Dendritic cell treated with granulocyte-macrophage colony-stimulating factor and Interleukin-4, amounts not matched to agents 40 ng/mL and 50 ng/mL, for 4 days (primary cell): ENCODE measurements at regions not wholly inside any gene's neighbourhood (a gene's known extent, or its start where the extent isn't known, plus 50 kb on each side); places are given as distances from the start of the nearest gene placed in this dataset.

Experiments
- H3K27ac Mint-ChIP-seq: one replicate; pipeline ENCODE4 v1.8.0; 2022; ENCODE audit warnings: mild to moderate bottlenecking, mixed read lengths
- H3K27me3 Mint-ChIP-seq: one replicate; pipeline ENCODE4 v1.8.0; 2022; ENCODE audit warnings: mild to moderate bottlenecking, mixed read lengths
- H3K36me3 Mint-ChIP-seq: one replicate; pipeline ENCODE4 v1.8.0; 2022; ENCODE audit warnings: low read depth, mixed read lengths
- H3K4me1 Mint-ChIP-seq: one replicate; pipeline ENCODE4 v1.8.0; 2022; ENCODE audit warnings: low read depth, mixed read lengths
- H3K4me3 Mint-ChIP-seq: one replicate; pipeline ENCODE4 v1.8.0; 2022; ENCODE audit warnings: mild to moderate bottlenecking, moderate library complexity, mixed read lengths
- H3K9me3 Mint-ChIP-seq: one replicate; pipeline ENCODE4 v1.8.0; 2022; ENCODE audit warnings: mixed read lengths
- intact Hi-C: fragments of 100-400 bp; cut with micrococcal nuclease; formaldehyde crosslinking; loops from one replicate; pipeline ENCODE4 v1.15.0; 2022

- intact Hi-C loops: no loop called here
- Mint-ChIP-seq H3K9me3 (no peaks in the 10 kb centered on the region), H3K27me3 (peaks cover 20% of the 10 kb centered on the region), H3K4me3 (no peak overlapping the region), H3K36me3 (no peaks in the 10 kb centered on the region), H3K27ac (no peak overlapping the region), H3K4me1 (no peaks in the 10 kb centered on the region)
Measured at GRCh38 chrX:9191392-9191791, 157.5 kb upstream of the FAM9B start.

GRCh38 chrX:9195199-9195880 is 161.4 kb upstream of the FAM9B start:
- Mint-ChIP-seq H3K4me3 (no peak overlapping the region), H3K9me3 (no peaks in the 10 kb centered on the region), H3K36me3 (no peaks in the 10 kb centered on the region), H3K27ac (no peak overlapping the region), H3K27me3 (peaks cover 15% of the 10 kb centered on the region), H3K4me1 (no peaks in the 10 kb centered on the region)
- intact Hi-C loops: no loop called here

DNA sequence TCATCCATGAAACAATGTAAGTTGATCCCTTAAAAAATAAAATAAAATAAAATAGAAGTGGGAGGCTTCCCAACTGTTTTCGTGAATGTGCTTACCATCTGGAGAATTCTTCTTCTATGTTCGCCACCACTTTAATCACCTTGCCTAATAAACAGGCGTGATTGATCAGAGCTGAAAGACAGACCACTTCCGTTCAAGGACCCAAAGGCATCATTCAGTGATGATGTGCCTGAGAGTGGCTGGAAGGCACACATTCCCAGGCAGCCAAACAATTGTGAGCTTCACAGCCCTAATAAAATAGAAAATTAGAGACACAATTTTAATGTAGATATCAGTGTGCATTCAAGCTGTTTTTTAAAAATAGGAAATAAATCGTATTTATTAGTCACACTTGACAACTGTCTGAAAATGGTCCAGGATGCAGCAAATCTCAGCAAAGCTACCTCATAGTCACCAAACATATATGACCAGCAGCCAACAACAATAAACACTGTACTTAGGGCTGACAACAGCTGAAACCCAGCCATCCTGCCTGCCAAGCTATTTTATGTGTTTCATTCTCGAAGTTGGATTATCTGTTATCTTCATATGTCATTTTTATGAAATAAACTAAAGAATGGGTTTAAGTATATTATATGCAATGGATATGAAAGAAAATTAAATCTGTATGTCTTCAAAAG is 163.2 kb upstream of the FAM9B start:
- no peak overlapping the region for H3K4me3 Mint-ChIP-seq
- no peaks in the 10 kb centered on the region for H3K36me3 Mint-ChIP-seq
- H3K4me1 Mint-ChIP-seq: no peaks in the 10 kb centered on the region
- no peak overlapping the region for H3K27ac Mint-ChIP-seq
- H3K9me3 Mint-ChIP-seq: no peaks in the 10 kb centered on the region
- intact Hi-C loops: no loop called here
- H3K27me3 Mint-ChIP-seq: peaks cover 15% of the 10 kb centered on the region

DNA sequence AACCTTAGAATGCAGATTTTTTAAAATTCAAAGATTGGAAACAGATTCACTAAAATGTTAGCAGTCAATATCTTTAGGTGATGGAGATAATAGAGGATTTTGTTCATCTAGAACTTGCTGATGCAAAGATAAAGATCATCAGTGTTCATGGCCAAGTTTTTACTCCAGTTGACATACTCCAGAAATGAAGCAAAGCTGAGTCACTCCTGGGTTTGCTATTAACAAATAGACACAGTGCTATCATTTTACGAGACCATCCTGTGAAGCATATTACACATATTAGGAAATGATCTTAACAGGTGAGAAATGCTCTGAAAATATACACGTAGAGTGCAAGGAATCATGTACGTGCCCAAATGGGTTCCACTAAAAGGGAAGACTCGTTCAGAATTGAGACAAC is 170.6 kb upstream of the FAM9B start:
- intact Hi-C loops: no loop called here
- Mint-ChIP-seq H3K4me3 (no peak overlapping the region), H3K27ac (no peak overlapping the region)

DNA sequence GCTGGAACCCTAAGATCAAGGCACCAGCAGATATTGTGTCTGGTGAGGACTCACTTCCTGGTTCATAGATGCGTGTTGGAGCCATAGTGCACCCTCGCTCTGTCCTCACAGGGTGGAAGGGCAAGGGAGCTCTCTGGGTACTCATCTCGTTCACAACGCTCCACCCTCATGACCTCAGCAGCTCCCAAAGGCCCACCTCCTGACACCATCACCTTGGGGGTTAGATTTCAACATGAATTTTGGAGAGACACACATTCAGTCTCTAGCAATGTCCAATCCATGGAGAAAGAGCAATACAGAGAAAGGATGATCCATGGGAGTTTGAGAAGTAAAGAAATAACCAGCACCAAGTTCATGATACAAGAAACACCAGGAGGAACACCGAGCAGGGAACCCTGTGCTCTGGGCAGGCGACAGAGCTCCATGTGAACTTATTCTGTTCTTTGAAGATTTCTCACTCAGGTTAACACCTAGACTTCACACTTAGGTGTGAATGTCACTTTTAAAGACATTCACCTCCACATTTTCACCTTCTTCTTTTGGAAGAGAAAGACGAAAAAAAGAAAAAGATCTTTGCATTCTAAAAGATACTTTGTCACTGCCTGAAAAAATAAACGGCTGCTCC is 171.8 kb upstream of the FAM9B start:
- peaks cover 22% of the 10 kb centered on the region for H3K27me3 Mint-ChIP-seq
- no peaks in the 10 kb centered on the region for H3K9me3 Mint-ChIP-seq
- no peaks in the 10 kb centered on the region for H3K36me3 Mint-ChIP-seq
- H3K4me1 Mint-ChIP-seq: no peaks in the 10 kb centered on the region
- intact Hi-C loops: no loop called here
- H3K27ac Mint-ChIP-seq: no peak overlapping the region
- H3K4me3 Mint-ChIP-seq: no peak overlapping the region

More for the DNA sequence above, 170.6 kb upstream of the FAM9B start:
- Mint-ChIP-seq H3K4me1 (no peaks in the 10 kb centered on the region), H3K36me3 (no peaks in the 10 kb centered on the region), H3K27me3 (peaks cover 18% of the 10 kb centered on the region), H3K9me3 (no peaks in the 10 kb centered on the region)

- Mint-ChIP-seq H3K9me3 (peaks cover 7% of the 10 kb centered on the region), H3K27me3 (peaks cover 23% of the 10 kb centered on the region), H3K4me1 (no peaks in the 10 kb centered on the region), H3K27ac (no peak overlapping the region), H3K4me3 (no peak overlapping the region), H3K36me3 (no peaks in the 10 kb centered on the region)
- intact Hi-C loops: no loop called here
Measured at GRCh38 chrX:9207142-9207541, 173.2 kb upstream of the FAM9B start.

DNA sequence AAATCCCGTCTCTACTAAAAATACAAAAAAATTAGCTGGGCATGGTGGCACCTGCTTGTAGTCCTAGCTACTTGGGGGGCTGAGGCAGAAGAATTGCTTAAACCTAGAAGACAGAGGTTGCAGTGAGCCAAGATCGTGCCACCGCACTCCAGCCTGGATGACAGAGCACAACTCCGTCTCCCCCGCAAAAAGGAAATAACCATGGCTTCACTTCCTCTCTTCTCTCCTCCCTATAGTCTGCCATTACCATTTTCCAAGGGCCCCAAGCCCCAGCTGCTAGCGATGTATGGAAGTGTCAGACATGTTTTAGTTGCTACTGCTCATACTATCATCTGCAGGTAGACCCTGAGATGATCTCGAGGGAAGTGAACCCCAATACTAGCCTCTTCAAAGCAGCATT is 177.3 kb upstream of the FAM9B start:
- H3K4me1 Mint-ChIP-seq: no peaks in the 10 kb centered on the region
- intact Hi-C loops: no loop called here
- H3K27ac Mint-ChIP-seq: no peak overlapping the region
- H3K4me3 Mint-ChIP-seq: no peak overlapping the region
- H3K27me3 Mint-ChIP-seq: peaks cover 22% of the 10 kb centered on the region
- H3K9me3 Mint-ChIP-seq: peaks cover 7% of the 10 kb centered on the region
- H3K36me3 Mint-ChIP-seq: no peaks in the 10 kb centered on the region

- H3K9me3 Mint-ChIP-seq: no peaks in the 10 kb centered on the region
- no peaks in the 10 kb centered on the region for H3K4me1 Mint-ChIP-seq
- no peak overlapping the region for H3K27ac Mint-ChIP-seq
- no peaks in the 10 kb centered on the region for H3K36me3 Mint-ChIP-seq
- H3K27me3 Mint-ChIP-seq: peaks cover 8% of the 10 kb centered on the region
- intact Hi-C loops: no loop called here
- no peak overlapping the region for H3K4me3 Mint-ChIP-seq
Measured at GRCh38 chrX:9221781-9222180, 187.9 kb upstream of the FAM9B start.

GRCh38 chrX:9222299-9222698 is 188.4 kb upstream of the FAM9B start:
- H3K36me3 Mint-ChIP-seq: no peaks in the 10 kb centered on the region
- peaks cover 8% of the 10 kb centered on the region for H3K27me3 Mint-ChIP-seq
- H3K4me3 Mint-ChIP-seq: no peak overlapping the region
- no peak overlapping the region for H3K27ac Mint-ChIP-seq
- H3K9me3 Mint-ChIP-seq: no peaks in the 10 kb centered on the region
- H3K4me1 Mint-ChIP-seq: no peaks in the 10 kb centered on the region
- intact Hi-C loops: no loop called here

- intact Hi-C loops: no loop called here
- Mint-ChIP-seq H3K9me3 (no peaks in the 10 kb centered on the region), H3K36me3 (no peaks in the 10 kb centered on the region), H3K4me1 (no peaks in the 10 kb centered on the region), H3K27ac (no peak overlapping the region), H3K4me3 (no peak overlapping the region), H3K27me3 (peaks cover 11% of the 10 kb centered on the region)
Measured at GRCh38 chrX:9227276-9227675, 193.3 kb upstream of the FAM9B start.

DNA sequence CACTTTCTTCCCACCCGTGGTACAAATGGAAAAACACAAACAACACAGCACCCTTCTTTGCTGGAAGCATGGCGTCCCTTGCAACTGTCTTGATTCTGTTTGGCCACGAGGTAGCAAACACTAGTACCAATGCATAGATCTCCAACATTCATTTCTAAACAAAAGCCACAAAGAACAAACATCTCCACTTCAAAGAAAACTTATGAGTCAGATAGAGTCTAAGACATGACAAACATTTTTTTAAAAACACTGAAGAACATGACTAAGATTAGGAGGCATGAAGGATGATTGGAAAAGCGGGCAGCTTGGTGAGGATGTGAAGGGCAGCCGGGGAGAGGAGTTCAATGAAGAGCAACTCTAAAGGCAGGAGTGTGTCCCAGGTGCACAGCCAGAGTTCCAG is 197.6 kb upstream of the FAM9B start:
- peaks cover 9% of the 10 kb centered on the region for H3K4me1 Mint-ChIP-seq
- H3K27ac Mint-ChIP-seq: no peak overlapping the region
- H3K27me3 Mint-ChIP-seq: peaks cover 6% of the 10 kb centered on the region
- no peaks in the 10 kb centered on the region for H3K9me3 Mint-ChIP-seq
- intact Hi-C loops: no loop called here
- no peak overlapping the region for H3K4me3 Mint-ChIP-seq
- H3K36me3 Mint-ChIP-seq: no peaks in the 10 kb centered on the region

DNA sequence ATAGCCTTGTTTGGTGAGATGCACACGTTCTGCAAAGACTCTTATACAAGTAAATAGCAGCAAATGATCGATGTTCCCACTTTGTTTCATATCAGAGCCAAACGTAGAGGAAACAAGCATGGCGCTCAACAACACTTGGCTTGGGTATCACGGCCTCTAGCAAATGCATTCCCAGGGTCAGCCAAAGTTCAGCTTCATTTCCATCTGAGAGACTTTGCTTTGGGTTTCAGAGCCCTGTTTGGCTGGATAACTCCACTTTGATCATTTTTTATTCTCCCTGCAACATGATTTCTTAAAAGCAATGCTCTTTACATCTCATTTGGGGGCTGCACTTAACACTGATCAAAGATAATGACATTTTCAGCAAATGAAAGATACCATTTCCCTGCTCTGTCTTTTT is 199.2 kb upstream of the FAM9B start:
- no peaks in the 10 kb centered on the region for H3K9me3 Mint-ChIP-seq
- no peaks in the 10 kb centered on the region for H3K36me3 Mint-ChIP-seq
- H3K4me1 Mint-ChIP-seq: peaks cover 9% of the 10 kb centered on the region
- no peak overlapping the region for H3K27ac Mint-ChIP-seq
- intact Hi-C loops: no loop called here
- no peak overlapping the region for H3K4me3 Mint-ChIP-seq
- H3K27me3 Mint-ChIP-seq: peaks cover 6% of the 10 kb centered on the region

DNA sequence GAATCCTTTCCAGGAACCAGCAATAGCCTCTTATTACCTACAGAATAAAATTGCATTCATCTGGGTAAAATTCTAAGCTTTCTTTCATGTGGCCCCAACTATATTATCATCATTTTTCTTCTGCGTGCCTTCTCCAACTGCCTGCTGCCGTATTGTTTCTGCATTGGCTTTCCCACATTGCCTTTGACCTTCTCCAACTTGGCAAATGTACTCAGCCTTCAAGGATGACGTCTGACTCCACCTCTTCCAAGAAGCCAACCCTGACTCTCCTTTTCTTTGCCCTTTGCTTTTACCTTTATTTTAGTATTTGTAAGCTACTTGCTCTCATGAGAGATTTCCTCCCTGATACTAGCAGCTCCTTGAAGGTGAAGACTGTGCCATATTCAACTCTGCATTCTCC is 200.4 kb upstream of the FAM9B start:
- H3K4me1 Mint-ChIP-seq: peaks cover 9% of the 10 kb centered on the region
- H3K27ac Mint-ChIP-seq: no peak overlapping the region
- intact Hi-C loops: no loop called here
- H3K9me3 Mint-ChIP-seq: no peaks in the 10 kb centered on the region
- H3K36me3 Mint-ChIP-seq: no peaks in the 10 kb centered on the region
- H3K4me3 Mint-ChIP-seq: no peak overlapping the region
- H3K27me3 Mint-ChIP-seq: peaks cover 6% of the 10 kb centered on the region

DNA sequence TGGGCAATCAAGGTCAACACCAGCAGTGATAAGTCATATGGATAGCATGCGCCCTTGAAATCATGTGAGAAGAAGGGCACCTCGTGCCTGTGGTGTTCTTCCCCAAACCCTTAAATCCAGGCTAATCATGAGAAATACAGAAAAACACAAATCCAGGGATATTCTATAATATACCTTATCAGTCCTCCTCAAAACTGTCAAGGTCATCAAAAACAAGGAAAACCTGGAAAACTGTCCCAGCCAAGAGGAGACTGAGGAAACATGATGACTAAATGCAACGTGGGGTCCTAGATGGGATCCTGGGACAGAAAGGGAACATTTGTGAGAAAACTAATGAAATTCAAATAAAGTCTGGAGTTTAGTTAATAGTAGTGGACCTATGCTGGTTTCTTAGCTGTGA is 201.8 kb upstream of the FAM9B start:
- intact Hi-C loops: no loop called here
- H3K27me3 Mint-ChIP-seq: peaks cover 6% of the 10 kb centered on the region
- peaks cover 9% of the 10 kb centered on the region for H3K4me1 Mint-ChIP-seq
- no peak overlapping the region for H3K27ac Mint-ChIP-seq
- no peaks in the 10 kb centered on the region for H3K9me3 Mint-ChIP-seq
- no peaks in the 10 kb centered on the region for H3K36me3 Mint-ChIP-seq
- no peak overlapping the region for H3K4me3 Mint-ChIP-seq
